HG03095 (cell line): ENCODE measurements at regions not wholly inside any gene's neighbourhood (a gene's known extent, or its start where the extent isn't known, plus 50 kb on each side); places are given as distances from the start of the nearest gene placed in this dataset.

Experiments used
- ATAC-seq: cut with Tn5 transposase; IDR thresholded peaks from one replicate; pipeline ENCODE4 v1.9.1; 2021; ENCODE audit warnings: moderate library complexity; ENCODE audit not compliant: unreplicated experiment

GRCh38 chr5:120988941-120989340 is 524.8 kb downstream of the PRR16 start:
- no peak for ATAC-seq

- ATAC-seq: no peak
These were observed 527.5 kb downstream of the PRR16 start for GRCh38 chr5:120991569-120991968.

- no peak for ATAC-seq
These were observed 530.0 kb downstream of the PRR16 start for GRCh38 chr5:120994112-120994511.

GRCh38 chr5:120999550-120999949 is 535.5 kb downstream of the PRR16 start:
- no peak for ATAC-seq

- ATAC-seq: no peak
These were observed 542.1 kb downstream of the PRR16 start for GRCh38 chr5:121006217-121006616.

- no peak for ATAC-seq
These were observed 543.9 kb downstream of the PRR16 start for GRCh38 chr5:121008041-121008440.

GRCh38 chr5:121009058-121009457 is 545.0 kb downstream of the PRR16 start:
- no peak for ATAC-seq

GRCh38 chr5:121018004-121018403 is 553.9 kb downstream of the PRR16 start:
- ATAC-seq: no peak

- ATAC-seq: no peak
These were observed 555.0 kb downstream of the PRR16 start for GRCh38 chr5:121019106-121019505.

- ATAC-seq: no peak
These were observed 555.6 kb downstream of the PRR16 start for GRCh38 chr5:121019734-121020133.

- ATAC-seq: no peak
These were observed 557.6 kb downstream of the PRR16 start for GRCh38 chr5:121021681-121022080.

GRCh38 chr5:121024416-121025311 is 560.6 kb downstream of the PRR16 start:
- no peak for ATAC-seq

- no peak for ATAC-seq
These were observed 561.6 kb downstream of the PRR16 start for GRCh38 chr5:121025671-121026070.

- ATAC-seq: no peak
These were observed 563.5 kb downstream of the PRR16 start for GRCh38 chr5:121027636-121028035.

GRCh38 chr5:121029536-121030245 is 565.6 kb downstream of the PRR16 start:
- ATAC-seq: no peak

GRCh38 chr5:121031491-121031890 is 567.4 kb downstream of the PRR16 start:
- ATAC-seq: no peak

GRCh38 chr5:121033334-121033733 is 569.2 kb downstream of the PRR16 start:
- ATAC-seq: no peak

- no peak for ATAC-seq
These were observed 574.3 kb downstream of the PRR16 start for GRCh38 chr5:121038438-121038837.

GRCh38 chr5:121049971-121050370 is 585.9 kb downstream of the PRR16 start:
- no peak for ATAC-seq

- ATAC-seq: no peak
These were observed 589.2 kb downstream of the PRR16 start for GRCh38 chr5:121053055-121053985.

GRCh38 chr5:121055586-121055985 is 591.5 kb downstream of the PRR16 start:
- ATAC-seq: no peak
